Stimulated activated CD4-positive, alpha-beta T cell treated with anti-CD3 and anti-CD28 coated beads, TNF-alpha, amount 100 ng/mL, for 24 hours (primary cell): ENCODE measurements at regions not wholly inside any gene's neighbourhood (a gene's known extent, or its start where the extent isn't known, plus 50 kb on each side); places are given as distances from the start of the nearest gene placed in this dataset.

Experiments
- DNase-seq, 3 experiments: peaks; one replicate each; pipeline ENCODE4 v3.0.0-alpha.2; 2020; ENCODE audit warnings: low read depth in 3 of 3

GRCh38 chr13:59445812-59446211 lies 717.9 kb downstream of the DIAPH3 start:
- DNase-seq = no peak

- DNase-seq = no peak
Observed at GRCh38 chr13:59446391-59446790, 717.3 kb downstream of the DIAPH3 start.

GRCh38 chr13:59447031-59447430 lies 716.7 kb downstream of the DIAPH3 start:
- DNase-seq = no peak

GRCh38 chr13:59447846-59448620 lies 715.7 kb downstream of the DIAPH3 start:
- DNase-seq = no peak

- DNase-seq = no peak
Observed at GRCh38 chr13:59449750-59450149, 714.0 kb downstream of the DIAPH3 start.

GRCh38 chr13:59450229-59450628 lies 713.5 kb downstream of the DIAPH3 start:
- DNase-seq = no peak

GRCh38 chr13:59451236-59451635 lies 712.5 kb downstream of the DIAPH3 start:
- no peak for DNase-seq

GRCh38 chr13:59452189-59452890 lies 711.4 kb downstream of the DIAPH3 start:
- no peak for DNase-seq

- DNase-seq = no peak
Observed at GRCh38 chr13:59458908-59459579, 704.7 kb downstream of the DIAPH3 start.

- no peak for DNase-seq
Observed at GRCh38 chr13:59459972-59460371, 703.8 kb downstream of the DIAPH3 start.

- no peak for DNase-seq
Observed at GRCh38 chr13:59461411-59461810, 702.3 kb downstream of the DIAPH3 start.

GRCh38 chr13:59463023-59463422 lies 700.7 kb downstream of the DIAPH3 start:
- DNase-seq = no peak

GRCh38 chr13:59464926-59465325 lies 698.8 kb downstream of the DIAPH3 start:
- no peak for DNase-seq

- no peak for DNase-seq
Observed at GRCh38 chr13:59468396-59468795, 695.3 kb downstream of the DIAPH3 start.

GRCh38 chr13:59471106-59471505 lies 692.6 kb downstream of the DIAPH3 start:
- no peak for DNase-seq

GRCh38 chr13:59472134-59472533 lies 691.6 kb downstream of the DIAPH3 start:
- no peak for DNase-seq

- no peak for DNase-seq
Observed at GRCh38 chr13:59474696-59475095, 689.0 kb downstream of the DIAPH3 start.

GRCh38 chr13:59475911-59476310 lies 687.8 kb downstream of the DIAPH3 start:
- DNase-seq = no peak

- DNase-seq = no peak
Observed at GRCh38 chr13:59476366-59476765, 687.4 kb downstream of the DIAPH3 start.

- no peak for DNase-seq
Observed at GRCh38 chr13:59477011-59477410, 686.7 kb downstream of the DIAPH3 start.

GRCh38 chr13:59478908-59479307 lies 684.8 kb downstream of the DIAPH3 start:
- DNase-seq = no peak

GRCh38 chr13:59479629-59480028 lies 684.1 kb downstream of the DIAPH3 start:
- DNase-seq = no peak
